ENCODE measurements at regions not wholly inside any gene's neighbourhood (a gene's known extent, or its start where the extent isn't known, plus 50 kb on each side); places are given as distances from the start of the nearest gene placed in this dataset.

- DNase-seq = no peak
- intact Hi-C loops (cut with DNase I) = loop anchor here (5.0 to 10.0 kb wide), 3 partner anchors 360 to 545 kb away; no protein-coding TSS in a partner anchor
- no peak for ATAC-seq
Observed at GRCh38 chr6:100117680-100118079, 123.7 kb upstream of the MCHR2 start.

DNA sequence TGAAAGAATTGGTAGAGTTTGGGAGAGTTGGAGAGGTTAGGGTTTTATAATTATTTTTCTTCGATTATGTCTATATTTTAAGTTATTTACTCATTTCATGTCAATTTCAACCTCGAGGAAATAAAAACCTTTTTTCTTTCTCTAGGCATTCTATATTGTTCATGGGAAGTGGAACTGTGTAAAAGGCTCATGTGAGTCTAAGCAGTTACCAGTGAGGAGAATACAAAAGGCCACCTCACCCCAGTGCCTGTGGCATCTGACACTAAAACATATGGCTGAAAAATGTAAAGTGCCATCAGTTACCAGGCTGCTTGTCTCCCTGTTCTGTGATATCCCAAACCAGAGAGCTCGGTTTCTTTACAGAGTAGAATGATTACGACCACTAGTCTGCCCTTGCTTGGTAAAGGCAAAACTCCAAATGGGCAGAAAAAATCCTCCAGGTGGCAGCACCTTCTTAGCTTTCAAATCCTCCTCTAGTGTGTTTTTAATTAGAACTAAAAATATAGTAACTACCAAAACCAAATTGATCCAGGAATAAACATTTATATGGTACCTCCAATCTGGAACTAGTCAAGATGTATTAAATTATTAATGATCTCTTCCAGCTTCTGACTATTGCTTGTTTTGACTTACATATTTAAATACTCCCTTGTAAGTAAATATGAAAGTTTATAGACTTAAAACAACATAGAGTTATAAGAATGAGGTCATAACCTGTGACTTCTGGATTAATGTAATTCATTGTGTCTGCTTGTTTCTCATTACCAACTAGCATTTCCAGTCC is 122.6 kb upstream of the MCHR2 start:
- DNase-seq = no peak
- intact Hi-C loops (cut with DNase I) = loop anchor here (5.0 to 10.0 kb wide), 3 partner anchors 361 to 546 kb away; no protein-coding TSS in a partner anchor
- peak; percentile 47 to 59 for ATAC-seq

DNA sequence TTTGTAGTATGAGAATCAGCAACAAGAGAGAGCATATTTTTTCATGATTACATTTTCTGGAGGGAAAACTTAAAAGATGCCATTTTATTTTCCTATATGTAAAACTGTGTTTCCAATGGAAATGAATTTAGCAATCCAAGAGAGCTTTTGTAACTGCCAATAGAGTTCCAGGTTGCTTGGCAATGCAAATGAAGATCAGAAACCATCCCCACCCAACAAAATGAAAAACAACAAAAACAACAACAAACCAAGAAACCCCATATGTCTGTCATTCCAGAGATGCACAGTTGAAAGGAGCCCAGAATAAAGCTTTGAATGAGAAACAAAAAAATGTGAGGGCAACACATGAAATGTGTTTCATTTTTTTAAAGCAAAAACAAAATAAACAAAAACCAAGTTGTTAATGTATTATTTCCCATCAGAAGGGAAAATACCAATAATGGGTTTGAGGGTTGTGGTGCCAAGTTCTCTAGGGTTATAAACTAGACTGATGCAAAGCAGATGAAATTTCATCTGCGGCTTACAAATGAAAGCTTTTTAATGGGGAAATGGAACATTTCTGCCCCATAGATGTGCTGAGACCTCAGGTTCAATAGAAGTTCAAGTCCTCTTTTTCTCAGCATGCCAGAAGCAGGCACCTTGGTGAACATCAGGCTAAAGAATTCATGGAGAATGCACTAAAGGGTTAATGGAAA is 121.5 kb upstream of the MCHR2 start:
- DNase-seq = no peak
- intact Hi-C loops (cut with DNase I) = loop anchor here (5.0 to 10.0 kb wide), 3 partner anchors 362 to 547 kb away; no protein-coding TSS in a partner anchor
- no peak for ATAC-seq

- ATAC-seq (no peak), DNase-seq (no peak)
- intact Hi-C loops (cut with DNase I) = loop anchor here in 1 of 2 donors (10.0 kb wide), 1 partner anchor 372 kb away; no protein-coding TSS in a partner anchor
Observed at GRCh38 chr6:100112855-100113508, 119.0 kb upstream of the MCHR2 start.

- DNase-seq (no peak), ATAC-seq (no peak)
- intact Hi-C loops (cut with DNase I) = no loop called here
Observed at GRCh38 chr6:100105919-100106529, 112.0 kb upstream of the MCHR2 start.

DNA sequence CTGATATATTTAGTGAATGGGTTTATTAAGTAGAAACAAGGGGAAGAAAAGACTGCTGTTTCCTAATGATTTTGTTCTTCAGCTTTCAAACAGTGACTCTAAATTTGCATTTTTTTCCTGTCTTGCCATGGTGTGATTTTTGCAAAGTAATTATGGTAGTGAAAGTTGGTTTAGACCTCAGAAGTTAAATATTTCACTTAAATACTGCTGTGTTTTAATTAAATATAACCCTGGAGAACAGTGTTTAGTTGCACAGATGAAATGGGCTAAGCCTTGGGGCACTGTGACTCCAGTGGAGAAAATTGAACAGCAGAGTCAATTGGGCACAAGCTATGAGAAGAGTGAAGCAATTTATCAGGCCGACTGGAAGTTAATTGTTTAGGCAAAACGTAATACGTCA is 111.1 kb upstream of the MCHR2 start:
- no peak for DNase-seq
- ATAC-seq = no peak
- intact Hi-C loops (cut with DNase I) = no loop called here

DNA sequence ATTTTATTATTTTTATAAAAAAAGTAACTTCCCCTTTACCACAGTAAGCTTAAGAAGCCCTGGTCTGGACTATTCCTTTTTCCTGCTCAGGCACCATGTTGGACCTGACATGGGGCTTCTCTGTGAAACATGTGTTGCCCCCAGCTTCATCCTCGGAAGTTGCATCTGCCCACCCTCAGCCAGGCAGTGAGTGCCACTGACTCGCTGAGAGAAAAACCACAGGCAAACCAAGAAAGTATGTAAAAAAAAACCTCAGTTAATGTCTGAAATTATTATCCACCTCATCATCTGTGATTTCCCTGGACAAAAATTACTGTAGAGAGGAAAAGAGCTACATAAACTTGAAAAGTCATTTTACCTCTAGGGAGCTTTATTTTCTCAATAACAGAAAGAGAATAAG is 109.9 kb upstream of the MCHR2 start:
- DNase-seq = no peak
- intact Hi-C loops (cut with DNase I) = no loop called here
- ATAC-seq = no peak

DNA sequence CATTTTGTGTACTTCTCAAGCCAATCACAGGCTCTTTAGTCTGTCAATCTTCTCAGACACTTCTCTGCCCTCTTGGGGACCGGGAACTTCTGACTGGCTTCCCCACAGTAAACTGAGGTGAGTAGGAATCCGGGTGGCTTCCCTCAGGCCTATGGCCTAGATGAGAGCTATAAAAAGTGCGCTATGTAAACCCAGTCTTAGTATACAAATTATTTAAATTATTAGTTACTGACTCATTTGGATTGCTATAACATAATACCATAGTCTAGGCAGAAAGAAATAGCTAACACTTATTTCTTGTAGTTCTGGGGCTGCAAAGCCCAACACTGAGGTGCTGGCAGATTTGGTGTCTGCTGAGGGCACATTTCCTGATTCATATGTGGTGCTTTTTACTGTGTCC is 109.2 kb upstream of the MCHR2 start:
- intact Hi-C loops (cut with DNase I) = no loop called here
- ATAC-seq (no peak), DNase-seq (no peak)

GRCh38 chr6:100101644-100102043 is 107.6 kb upstream of the MCHR2 start:
- ATAC-seq = no peak
- intact Hi-C loops (cut with DNase I) = no loop called here
- DNase-seq = no peak

GRCh38 chr6:100100776-100101175 is 106.8 kb upstream of the MCHR2 start:
- ATAC-seq (no peak), DNase-seq (no peak)
- intact Hi-C loops (cut with DNase I) = no loop called here

DNA sequence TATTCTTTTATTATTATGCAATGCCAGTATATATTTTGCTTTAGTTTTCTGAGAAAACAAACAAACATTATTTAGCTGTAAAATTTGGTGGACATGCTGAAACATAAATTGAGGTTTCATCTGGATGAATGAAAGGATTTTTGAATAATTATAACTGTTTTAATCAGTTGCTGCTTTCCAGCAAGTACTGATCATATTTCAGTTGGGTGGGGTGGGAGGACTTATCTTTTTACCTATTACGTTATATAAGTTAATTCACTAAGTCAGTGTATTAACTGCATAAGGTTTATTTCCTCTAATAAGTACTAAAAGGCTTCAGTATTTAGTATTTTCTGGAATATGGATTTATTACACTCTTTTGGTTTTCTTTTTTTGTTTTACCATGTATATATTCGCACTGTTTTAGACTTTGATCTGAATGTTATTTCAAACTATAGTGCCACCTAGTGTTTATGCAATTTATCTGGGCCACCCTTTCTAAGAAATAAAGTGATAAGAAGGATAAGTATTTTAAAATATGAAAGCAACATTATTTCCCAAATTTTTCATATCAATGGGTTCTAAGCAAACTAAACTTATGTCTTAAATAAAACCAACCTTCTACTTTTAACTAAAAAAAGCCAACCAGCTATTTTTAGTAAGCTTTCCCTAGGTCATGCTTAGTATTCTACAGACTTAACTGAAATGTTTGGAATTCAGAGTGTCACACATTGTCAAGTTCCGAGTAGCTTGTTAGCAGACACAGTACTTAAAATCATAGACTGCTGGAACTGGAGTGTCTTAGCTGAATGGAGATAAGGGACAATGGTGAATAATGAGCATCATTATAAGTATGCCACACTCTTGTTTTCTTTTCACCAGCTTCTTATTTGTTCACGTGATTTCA is 105.4 kb upstream of the MCHR2 start:
- intact Hi-C loops (cut with DNase I) = loop anchor here in 1 of 2 donors (10.0 kb wide), 1 partner anchor 235 kb away; no protein-coding TSS in a partner anchor
- ATAC-seq = no peak

GRCh38 chr6:100096936-100097335 is 102.9 kb upstream of the MCHR2 start:
- no peak for ATAC-seq
- intact Hi-C loops (cut with DNase I) = loop anchor here (2.0 to 10.0 kb wide), 2 partner anchors 228 to 232 kb away; no protein-coding TSS in a partner anchor
- no peak for DNase-seq

More for the DNA sequence above, 105.4 kb upstream of the MCHR2 start:
- no peak for DNase-seq

DNA sequence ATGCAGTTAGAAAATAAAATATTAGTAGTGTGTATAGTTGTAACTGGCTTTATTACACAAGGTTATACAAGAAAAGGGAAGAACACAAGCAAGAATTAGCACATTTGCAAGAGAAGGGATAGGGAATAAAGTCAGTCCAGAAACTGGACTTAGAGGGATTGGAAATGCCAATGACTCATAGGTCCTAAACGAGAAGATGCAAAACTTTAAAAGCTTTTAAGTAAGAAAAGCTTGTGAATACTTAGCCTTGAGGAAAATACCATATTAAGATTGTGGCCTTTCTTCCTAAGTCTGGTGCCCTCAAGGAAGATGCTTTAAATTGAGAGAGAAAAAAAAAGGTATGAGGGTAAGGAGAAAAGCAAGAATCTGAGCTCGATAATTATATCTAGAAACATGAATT is 102.3 kb upstream of the MCHR2 start:
- ATAC-seq (no peak), DNase-seq (no peak)
- intact Hi-C loops (cut with DNase I) = loop anchor here (2.0 to 10.0 kb wide), 2 partner anchors 228 to 232 kb away; no protein-coding TSS in a partner anchor

- intact Hi-C loops (cut with DNase I) = loop anchor here in 1 of 2 donors (10.0 kb wide), 1 partner anchor 229 kb away; no protein-coding TSS in a partner anchor
- DNase-seq (no peak), ATAC-seq (no peak)
Observed at GRCh38 chr6:100093405-100093804, 99.4 kb upstream of the MCHR2 start.

DNA sequence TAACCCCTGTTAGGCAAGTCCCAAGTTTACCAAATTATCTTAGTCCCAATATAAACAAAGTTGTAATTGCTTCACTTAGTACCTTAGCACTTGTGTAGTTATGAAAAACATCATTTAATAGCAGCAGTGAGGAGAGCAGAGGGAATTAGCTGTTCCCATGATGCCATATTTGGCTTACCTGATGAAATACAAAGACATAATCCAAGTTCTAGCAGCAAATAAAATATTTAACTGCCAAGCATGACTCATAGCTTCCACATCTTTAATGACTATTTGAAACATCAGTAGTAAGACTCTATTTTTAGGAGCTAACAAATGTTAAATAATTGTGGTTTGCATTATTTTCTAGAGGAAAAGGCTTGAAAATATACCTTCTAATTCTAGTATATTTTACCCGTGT is 94.0 kb upstream of the MCHR2 start:
- intact Hi-C loops (cut with DNase I) = no loop called here
- DNase-seq = no peak
- ATAC-seq = no peak

- peak in 1 of 2 donors; percentile 53 for ATAC-seq
- intact Hi-C loops (cut with DNase I) = no loop called here
- no peak for DNase-seq
Observed at GRCh38 chr6:100084991-100085364, 91.0 kb upstream of the MCHR2 start.

GRCh38 chr6:100084316-100084990 is 90.4 kb upstream of the MCHR2 start:
- intact Hi-C loops (cut with DNase I) = no loop called here
- DNase-seq (no peak), ATAC-seq (no peak)

DNA sequence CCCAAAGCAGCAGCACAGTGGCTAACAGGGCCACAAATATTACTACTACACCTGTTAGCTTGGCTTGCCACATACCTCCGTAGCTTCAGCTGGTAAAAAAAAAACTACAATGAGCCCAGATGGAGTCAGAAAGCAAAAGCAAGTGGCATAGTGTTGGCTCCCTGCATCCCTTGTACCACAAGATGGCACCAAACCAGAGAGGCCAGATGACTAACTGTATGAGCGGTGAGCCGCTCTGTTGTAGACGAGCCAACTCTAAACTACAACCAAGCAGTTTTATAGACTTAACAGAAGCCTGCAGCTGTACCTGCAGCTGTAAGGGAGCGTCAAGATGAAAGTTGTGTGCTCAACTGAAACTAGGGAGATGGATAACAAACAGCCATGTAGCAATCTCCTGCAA is 84.5 kb upstream of the MCHR2 start:
- DNase-seq = no peak
- intact Hi-C loops (cut with DNase I) = no loop called here
- no peak for ATAC-seq
